GM21526 (cell line): ENCODE measurements at regions not wholly inside any gene's neighbourhood (a gene's known extent, or its start where the extent isn't known, plus 50 kb on each side); places are given as distances from the start of the nearest gene placed in this dataset.
A peak's percentile ranks its signal among the peaks of the same experiment; 100 is the strongest.

Experiments used
- ATAC-seq: cut with Tn5 transposase; IDR thresholded peaks from one replicate; pipeline ENCODE4 v1.9.1; 2021; ENCODE audit warnings: moderate library complexity; ENCODE audit not compliant: unreplicated experiment, low FRiP score

DNA sequence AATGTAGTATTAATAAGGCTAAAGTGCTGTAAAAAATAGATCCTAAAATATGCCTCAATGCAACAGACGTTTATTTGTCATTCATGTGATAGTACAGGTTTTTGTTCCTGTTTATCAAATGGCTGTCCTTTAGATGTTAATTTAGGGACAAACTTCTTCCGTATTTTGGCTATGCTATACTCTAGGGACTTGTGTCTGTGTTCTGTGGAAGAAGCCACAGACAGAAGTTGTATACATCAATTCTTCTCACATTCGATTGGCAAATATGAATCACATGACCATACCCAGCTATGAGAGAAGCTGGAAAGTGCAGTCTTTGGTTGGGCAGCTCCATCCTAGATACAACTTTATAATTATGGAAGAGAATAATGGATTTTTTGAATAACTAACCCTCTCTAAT, 232.7 kb upstream of the SNX7 start:
- ATAC-seq = no peak

GRCh38 chr1:98427664-98428063, 233.9 kb upstream of the SNX7 start:
- no peak for ATAC-seq

DNA sequence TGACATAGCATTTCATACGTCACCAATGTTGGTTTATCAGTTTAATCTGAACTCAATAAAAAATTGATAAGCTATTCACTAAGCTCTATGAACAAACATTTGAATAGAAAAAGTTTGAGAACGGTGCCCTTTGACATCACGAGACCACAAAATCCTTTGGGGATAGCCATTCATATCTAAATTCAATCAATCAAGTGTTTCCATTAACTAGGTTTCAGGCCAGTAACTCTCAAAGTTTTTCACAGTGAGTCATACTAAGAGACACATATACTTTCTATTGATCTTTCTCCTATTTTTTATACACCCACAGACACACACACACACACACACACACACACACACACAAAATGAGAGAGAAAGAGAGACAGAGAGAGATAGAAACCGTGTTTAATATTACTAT, 235.4 kb upstream of the SNX7 start:
- no peak for ATAC-seq

DNA sequence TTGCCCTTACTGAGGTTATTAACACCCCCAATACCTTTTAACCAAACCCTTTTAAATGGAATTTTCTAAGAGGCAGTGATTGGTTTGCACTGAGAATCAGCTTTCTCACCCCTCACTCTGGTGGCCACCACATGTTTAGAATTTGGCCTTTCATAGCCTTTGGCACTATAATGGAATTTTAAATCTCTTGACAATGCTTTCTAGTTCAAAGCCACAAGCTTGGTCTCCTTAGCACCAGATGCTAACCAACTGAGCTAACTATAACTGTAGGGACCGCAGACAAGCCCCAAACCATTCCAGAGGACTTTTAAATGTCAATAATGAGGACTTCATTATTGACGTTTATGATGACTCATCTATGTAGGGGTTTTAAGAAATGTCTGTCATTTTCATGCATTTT, 238.7 kb upstream of the SNX7 start:
- ATAC-seq = no peak

DNA sequence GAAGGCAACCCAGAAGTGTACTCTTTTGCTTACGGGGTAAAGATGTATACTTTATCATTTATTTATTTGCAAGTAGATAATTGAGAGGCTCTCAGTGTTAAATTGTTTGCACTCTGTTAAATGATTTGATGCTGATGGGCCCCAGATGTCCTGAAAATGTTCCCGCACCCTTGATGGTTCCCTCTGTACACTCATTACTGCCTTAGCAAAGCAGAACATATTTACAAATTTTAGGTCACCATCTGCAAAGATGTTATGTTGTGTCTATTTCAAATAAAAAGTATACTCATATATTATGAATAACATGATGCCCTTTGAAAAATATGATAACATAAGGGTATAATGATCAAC, 240.5 kb upstream of the SNX7 start:
- no peak for ATAC-seq

- no peak for ATAC-seq
Measured at GRCh38 chr1:98420376-98421084, 241.0 kb upstream of the SNX7 start.

- ATAC-seq = no peak
Measured at GRCh38 chr1:98417820-98418219, 243.7 kb upstream of the SNX7 start.

- ATAC-seq = no peak
Measured at GRCh38 chr1:98410082-98410481, 251.4 kb upstream of the SNX7 start.

- ATAC-seq = no peak
Measured at GRCh38 chr1:98406352-98407088, 255.0 kb upstream of the SNX7 start.

DNA sequence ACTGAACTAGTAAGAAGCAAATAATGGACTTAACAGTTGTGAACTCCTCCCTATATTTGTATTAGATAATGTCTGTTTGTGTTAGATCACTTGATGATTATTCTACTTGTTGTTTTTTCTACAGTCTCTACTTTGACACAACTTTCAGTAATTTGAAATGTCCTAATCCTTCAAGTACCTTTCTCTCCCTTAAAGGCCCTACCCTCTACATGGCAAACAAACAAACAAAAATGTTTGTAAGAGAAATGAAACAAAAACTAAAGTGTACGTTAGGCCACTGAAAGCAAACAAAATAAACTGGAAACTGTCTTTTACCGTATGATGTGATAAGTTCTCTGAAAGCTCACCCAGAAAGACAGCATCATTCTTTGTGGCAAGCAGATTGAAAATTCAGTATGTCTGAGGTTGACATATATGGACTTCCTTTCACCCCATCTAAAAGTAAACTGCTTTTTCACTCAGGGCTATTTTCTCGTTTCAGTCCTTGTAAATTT, 255.9 kb upstream of the SNX7 start:
- peak; percentile 83 for ATAC-seq

GRCh38 chr1:98404866-98405265, 256.7 kb upstream of the SNX7 start:
- no peak for ATAC-seq

DNA sequence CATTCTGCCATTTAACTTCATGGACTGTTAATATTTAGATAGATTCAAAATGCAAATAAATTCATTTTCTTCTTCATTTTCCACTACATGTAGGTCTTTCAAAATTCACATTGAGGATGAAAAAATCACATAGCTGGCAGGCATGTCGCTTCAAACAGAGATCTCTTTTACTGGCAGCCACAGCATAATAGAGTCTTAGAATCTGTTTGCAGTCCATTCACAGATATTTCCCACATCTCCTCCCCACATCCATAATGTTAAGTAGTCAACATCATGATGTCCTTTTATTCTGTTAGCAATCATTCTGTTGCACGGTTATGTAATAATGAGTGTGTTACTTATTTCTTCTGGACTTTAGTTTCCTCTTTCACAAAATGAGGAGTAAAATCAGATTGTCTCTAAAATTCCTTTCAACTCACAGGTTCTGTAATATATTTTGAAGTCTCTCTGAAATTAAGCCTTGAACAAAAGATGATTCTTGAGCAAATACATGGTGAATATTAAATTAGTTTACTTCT, 257.5 kb upstream of the SNX7 start:
- no peak for ATAC-seq

- no peak for ATAC-seq
Measured at GRCh38 chr1:98402860-98403259, 258.7 kb upstream of the SNX7 start.

DNA sequence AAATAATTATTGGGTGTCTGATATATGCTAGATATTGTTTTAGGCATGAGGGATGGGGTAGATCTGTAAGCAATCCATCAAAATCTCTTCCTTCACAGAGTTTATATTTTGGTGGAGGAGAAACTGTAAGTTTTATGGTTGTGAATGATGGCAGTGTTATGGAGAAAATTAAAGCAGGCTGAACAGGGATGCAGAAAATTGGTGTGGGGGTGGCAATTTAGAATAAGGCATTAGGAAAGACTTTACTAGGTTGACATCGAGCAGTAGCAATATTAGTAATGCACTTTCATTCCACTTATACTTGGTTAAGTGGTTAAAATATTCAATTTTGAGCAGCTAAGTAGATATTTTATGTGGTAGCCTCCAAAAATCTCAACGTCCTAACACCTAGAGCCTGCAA, 261.1 kb upstream of the SNX7 start:
- no peak for ATAC-seq

GRCh38 chr1:98399218-98399617, 262.3 kb upstream of the SNX7 start:
- no peak for ATAC-seq

DNA sequence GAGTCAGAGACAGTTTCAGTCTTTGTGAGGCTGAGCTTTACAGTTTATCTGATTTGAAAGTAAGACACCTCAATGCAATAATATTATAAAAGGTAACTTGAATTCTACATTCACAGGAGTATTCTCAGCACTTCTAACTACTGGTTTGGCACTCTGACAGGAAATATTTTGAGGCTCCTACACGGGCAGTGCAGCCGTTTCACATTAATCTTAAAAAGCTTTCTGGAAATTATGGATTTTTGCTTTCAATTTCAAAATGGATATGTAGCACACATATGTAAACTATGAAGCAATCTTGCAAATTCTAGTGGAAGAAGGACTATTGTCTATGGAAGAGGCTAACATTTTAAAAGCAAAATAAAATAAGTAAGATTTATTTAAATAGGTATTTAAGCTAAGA, 262.9 kb upstream of the SNX7 start:
- ATAC-seq = no peak

- no peak for ATAC-seq
Measured at GRCh38 chr1:98398092-98398491, 263.4 kb upstream of the SNX7 start.

GRCh38 chr1:98393719-98394118, 267.8 kb upstream of the SNX7 start:
- no peak for ATAC-seq

- no peak for ATAC-seq
Measured at GRCh38 chr1:98391175-98391574, 270.3 kb upstream of the SNX7 start.

DNA sequence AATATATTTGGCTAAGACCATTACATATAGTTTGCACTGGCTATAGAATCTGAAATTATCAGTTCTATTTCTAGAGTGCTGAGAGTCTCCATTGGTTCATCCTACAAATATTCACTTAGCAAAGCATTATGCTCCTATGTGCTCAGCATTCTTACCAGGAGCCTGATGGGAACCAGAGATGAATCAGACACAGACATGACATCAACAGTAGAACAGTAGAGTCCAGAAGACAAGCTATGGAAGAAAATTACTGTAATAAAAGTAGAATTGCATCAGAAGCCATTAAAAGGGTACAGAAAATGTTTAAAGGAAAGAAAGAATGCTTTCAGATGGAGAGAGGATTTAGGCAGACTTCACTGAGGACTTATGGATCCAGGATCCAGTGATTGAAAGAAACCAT, 271.7 kb upstream of the SNX7 start:
- ATAC-seq = no peak

DNA sequence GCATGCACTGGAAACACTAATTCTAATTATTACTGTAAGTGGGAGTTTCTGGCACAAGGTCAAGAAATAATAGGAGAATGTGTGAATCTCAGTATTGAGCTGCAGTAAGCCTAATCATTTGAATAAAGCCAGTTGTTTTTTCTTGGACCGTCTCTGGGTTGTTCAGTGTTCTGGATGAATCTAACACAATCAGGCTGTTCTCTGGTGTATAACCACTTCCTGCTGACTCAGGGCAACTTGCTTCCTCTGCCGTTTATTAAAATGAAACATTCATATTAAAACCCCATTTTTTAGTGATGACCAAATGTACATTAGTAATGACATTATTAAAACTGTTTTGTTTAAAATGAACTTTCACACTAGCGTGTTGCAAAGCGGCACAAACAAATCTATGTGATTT, 273.1 kb upstream of the SNX7 start:
- ATAC-seq = peak; percentile 72

DNA sequence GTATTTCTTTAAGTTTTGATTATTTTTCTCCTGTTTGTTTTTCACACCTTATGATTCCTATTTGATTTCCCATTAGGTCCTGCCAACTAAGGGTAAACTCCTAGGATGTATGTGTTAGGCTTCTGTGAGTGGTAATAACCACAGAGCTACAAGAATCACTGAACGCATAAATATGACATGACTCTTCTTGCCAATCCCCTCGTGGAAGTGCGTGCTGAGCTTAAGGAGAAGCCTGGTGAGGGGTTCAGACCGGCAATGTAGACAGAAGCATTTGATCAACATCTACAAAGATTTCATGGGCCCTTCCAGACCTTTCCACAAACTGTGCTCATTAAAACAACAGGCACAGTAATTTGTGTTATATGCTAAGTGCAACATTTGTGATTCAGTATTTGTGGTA, 273.8 kb upstream of the SNX7 start:
- ATAC-seq = no peak
